H1 (cell line): ENCODE measurements at regions not wholly inside any gene's neighbourhood (a gene's known extent, or its start where the extent isn't known, plus 50 kb on each side); places are given as distances from the start of the nearest gene placed in this dataset.

Experiments used
- BRCA1 ChIP-seq: IDR thresholded peaks from 2 replicates; pipeline ENCODE4 v1.6.1; 2012; ENCODE audit warnings: low read depth, low read length, improper control_type of control experiment
- GTF2F1 ChIP-seq: IDR thresholded peaks from 2 replicates; pipeline ENCODE4 v1.6.1; 2012; ENCODE audit warnings: low read depth, low read length, improper control_type of control experiment, borderline replicate concordance
- KDM5A ChIP-seq: fragments of 200-600 bp; IDR thresholded peaks from 2 replicates; pipeline ENCODE4 v1.7.1; 2012; ENCODE audit warnings: mild to moderate bottlenecking, low read length, inconsistent platforms, mixed read lengths
- NRF1 ChIP-seq: IDR thresholded peaks from 2 replicates; pipeline ENCODE4 v1.6.1; 2011; ENCODE audit warnings: mild to moderate bottlenecking, low read depth, low read length, improper control_type of control experiment
- RFX5 ChIP-seq: IDR thresholded peaks from 2 replicates; pipeline ENCODE4 v1.6.1; 2011; ENCODE audit warnings: low read depth, low read length, improper control_type of control experiment, borderline replicate concordance

- TF ChIP-seq GTF2F1 (no peak), NRF1 (no peak), RFX5 (no peak), BRCA1 (no peak), KDM5A (no peak)
These were observed 194.6 kb downstream of the ATXN7L3B start (continued) for GRCh38 chr12:74732164-74732784.
